H1 (cell line): ENCODE measurements at regions not wholly inside any gene's neighbourhood (a gene's known extent, or its start where the extent isn't known, plus 50 kb on each side); places are given as distances from the start of the nearest gene placed in this dataset.

Experiments
- EP300 ChIP-seq, 2 experiments: IDR thresholded peaks; 1 replicate in 1 of 2; 2 replicates in 1 of 2; pipeline ENCODE4 v1.6.1; 2011 to 2012; ENCODE audit warnings: low read depth in 2 of 2, low read length in 2 of 2, mild to moderate bottlenecking in 2 of 2, borderline replicate concordance in 1 of 2, inconsistent platforms in 1 of 2, moderate library complexity in 1 of 2

DNA sequence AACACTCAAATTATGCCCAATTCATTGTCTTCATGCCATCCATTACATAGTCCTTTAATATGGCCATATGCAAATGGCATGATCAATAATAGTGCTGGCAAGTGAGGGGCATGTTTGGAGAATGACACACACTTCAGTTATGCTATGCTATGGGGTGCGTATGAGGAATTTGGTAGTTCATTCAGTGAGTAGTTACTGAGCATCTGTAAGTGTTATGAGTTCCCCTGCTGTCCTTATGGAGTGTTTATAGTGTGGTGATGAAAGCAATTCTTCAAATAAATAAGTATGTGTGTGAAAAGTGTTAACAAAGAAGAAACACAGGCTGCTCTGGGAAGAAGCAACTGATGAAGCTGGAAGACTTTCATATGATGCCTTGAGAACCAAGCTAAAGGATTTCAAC lies 383.7 kb upstream of the SLC14A2 start (continued):
- TF ChIP-seq EP300 (IDR thresholded peaks at IDR 0.05; ENCODE audit: borderline replicate concordance in 1 of 2, low read depth in 2 of 2, low read length in 2 of 2) = no peak
- TF ChIP-seq, all 59 proteins: peak for 0
